ENCODE measurements at regions not wholly inside any gene's neighbourhood (a gene's known extent, or its start where the extent isn't known, plus 50 kb on each side); places are given as distances from the start of the nearest gene placed in this dataset.

DNA sequence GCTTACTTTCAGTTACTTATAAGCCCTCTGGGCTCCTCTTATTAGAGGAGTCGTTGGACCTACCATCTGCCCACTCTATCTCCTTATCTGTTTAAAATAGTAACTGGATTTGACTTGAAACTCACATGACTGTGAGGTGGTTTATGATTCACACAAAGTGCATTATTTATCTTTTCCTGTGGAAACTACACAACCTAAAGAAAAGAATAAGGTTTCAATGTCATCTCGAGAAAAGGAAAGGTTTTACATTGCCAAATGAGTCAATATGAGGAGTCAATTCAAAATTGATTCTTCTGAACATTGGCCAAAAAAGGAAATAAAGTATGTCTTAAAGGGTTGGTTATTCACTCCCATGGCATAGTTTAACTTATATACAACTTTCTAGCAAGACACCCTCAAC is 225.0 kb upstream of the G2E3 start:
- H3K4me3 ChIP-seq (ENCODE audit: low read depth in 1 of 5, low read length in 5 of 5) = no peak overlapping the region
- H3K9ac ChIP-seq (ENCODE audit: low read length in 5 of 5) = no peak overlapping the region
- no peaks in the 10 kb centered on the region for H3K36me3 ChIP-seq (ENCODE audit: control insufficient read depth in 5 of 5, insufficient read depth in 5 of 5, low read length in 5 of 5)
- H3K27me3 ChIP-seq (ENCODE audit: control insufficient read depth in 5 of 5, insufficient read depth in 4 of 5, low read length in 5 of 5) = no peaks in the 10 kb centered on the region
- no peaks in the 10 kb centered on the region for H3K4me1 ChIP-seq (ENCODE audit: control insufficient read depth in 5 of 5, insufficient read depth in 5 of 5, low read length in 5 of 5)
- no peak overlapping the region for H3K27ac ChIP-seq (ENCODE audit: low read depth, low read length)
- no peaks in the 10 kb centered on the region for H3K9me3 ChIP-seq (ENCODE audit: control insufficient read depth in 5 of 5, low read length in 5 of 5)

DNA sequence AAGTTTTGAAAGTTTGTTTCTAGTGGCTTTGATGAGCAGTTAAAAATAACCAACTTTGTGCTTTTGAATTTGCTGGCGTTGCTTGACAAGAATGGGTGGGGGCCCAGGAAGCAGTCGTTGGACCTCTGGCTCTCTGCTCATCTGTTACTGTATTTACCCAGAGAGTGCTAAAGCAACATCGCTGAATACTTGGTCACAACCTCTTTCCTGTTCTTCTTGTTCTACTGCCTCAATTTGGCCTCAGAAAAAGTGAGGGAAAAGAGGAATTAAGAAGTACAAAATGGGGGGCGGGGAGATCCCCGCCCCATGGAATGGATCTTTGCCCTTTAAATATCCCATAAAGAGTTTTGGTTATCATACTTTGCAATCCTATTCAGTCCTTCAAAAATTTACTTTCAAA is 221.5 kb upstream of the G2E3 start:
- no peak overlapping the region for H3K4me3 ChIP-seq (ENCODE audit: low read depth in 1 of 5, low read length in 5 of 5)

GRCh38 chr14:30339311-30339901 is 219.6 kb upstream of the G2E3 start:
- H3K9ac ChIP-seq (ENCODE audit: low read length in 5 of 5) = no peak overlapping the region
- H3K4me3 ChIP-seq (ENCODE audit: low read depth in 1 of 5, low read length in 5 of 5) = no peak overlapping the region
- no peak overlapping the region for H3K27ac ChIP-seq (ENCODE audit: low read depth, low read length)
- no peaks in the 10 kb centered on the region for H3K4me1 ChIP-seq (ENCODE audit: control insufficient read depth in 5 of 5, insufficient read depth in 5 of 5, low read length in 5 of 5)
- no peaks in the 10 kb centered on the region for H3K9me3 ChIP-seq (ENCODE audit: control insufficient read depth in 5 of 5, low read length in 5 of 5)
- H3K27me3 ChIP-seq (ENCODE audit: control insufficient read depth in 5 of 5, insufficient read depth in 4 of 5, low read length in 5 of 5) = no peaks in the 10 kb centered on the region
- H3K36me3 ChIP-seq (ENCODE audit: control insufficient read depth in 5 of 5, insufficient read depth in 5 of 5, low read length in 5 of 5) = no peaks in the 10 kb centered on the region

More for the DNA sequence above, 221.5 kb upstream of the G2E3 start:
- H3K27me3 ChIP-seq (ENCODE audit: control insufficient read depth in 5 of 5, insufficient read depth in 4 of 5, low read length in 5 of 5) = no peaks in the 10 kb centered on the region
- no peaks in the 10 kb centered on the region for H3K9me3 ChIP-seq (ENCODE audit: control insufficient read depth in 5 of 5, low read length in 5 of 5)
- H3K9ac ChIP-seq (ENCODE audit: low read length in 5 of 5) = no peak overlapping the region
- H3K36me3 ChIP-seq (ENCODE audit: control insufficient read depth in 5 of 5, insufficient read depth in 5 of 5, low read length in 5 of 5) = no peaks in the 10 kb centered on the region
- H3K27ac ChIP-seq (ENCODE audit: low read depth, low read length) = no peak overlapping the region
- no peaks in the 10 kb centered on the region for H3K4me1 ChIP-seq (ENCODE audit: control insufficient read depth in 5 of 5, insufficient read depth in 5 of 5, low read length in 5 of 5)

DNA sequence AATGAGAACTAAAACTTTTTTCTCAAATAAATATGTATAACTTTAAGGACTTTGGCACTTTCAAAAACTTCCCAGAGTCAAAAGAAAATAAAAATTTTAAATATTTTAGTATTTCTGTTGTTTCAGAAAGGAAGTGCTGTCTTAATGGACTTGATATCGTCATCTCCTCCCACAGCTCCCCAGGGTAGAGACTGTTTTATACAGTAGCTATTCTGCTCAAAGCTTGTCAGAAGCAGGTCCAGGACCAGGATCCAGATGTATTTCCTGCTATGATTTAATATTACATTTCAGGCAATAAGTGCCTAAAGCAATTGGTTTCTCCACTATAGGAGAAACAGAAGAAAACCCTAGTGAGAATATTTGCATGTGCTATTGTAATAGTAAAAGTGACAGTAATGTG is 218.5 kb upstream of the G2E3 start:
- Histone ChIP-seq H3K4me1 (ENCODE audit: control insufficient read depth in 5 of 5, insufficient read depth in 5 of 5, low read length in 5 of 5) (no peaks in the 10 kb centered on the region), H3K27ac (ENCODE audit: low read depth, low read length) (no peak overlapping the region), H3K9me3 (ENCODE audit: control insufficient read depth in 5 of 5, low read length in 5 of 5) (peaks cover 0 to 3% (median 0%) of the 10 kb centered on the region in 5 donors)

DNA sequence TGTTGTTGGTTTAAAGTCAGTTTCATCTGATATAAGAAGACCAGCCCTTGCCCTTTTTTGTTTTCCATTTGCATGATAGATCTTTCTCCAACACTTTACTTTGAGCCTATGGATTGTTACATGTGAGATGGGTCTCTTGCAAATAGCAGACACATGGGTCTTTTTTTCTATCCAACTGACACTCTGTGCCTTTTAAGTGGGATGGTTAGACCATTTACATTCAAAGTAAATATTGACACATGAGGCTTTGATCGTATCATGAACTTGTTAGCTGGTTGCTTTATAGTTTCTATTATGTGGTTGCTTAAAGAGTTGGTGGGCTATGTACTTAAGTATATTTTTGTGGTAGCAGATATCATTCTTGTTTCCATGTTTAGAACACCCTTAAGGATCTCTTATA is 213.4 kb upstream of the G2E3 start:
- Histone ChIP-seq H3K4me1 (ENCODE audit: control insufficient read depth in 5 of 5, insufficient read depth in 5 of 5, low read length in 5 of 5) (no peaks in the 10 kb centered on the region), H3K4me3 (ENCODE audit: low read depth in 1 of 5, low read length in 5 of 5) (no peak overlapping the region), H3K9ac (ENCODE audit: low read length in 5 of 5) (no peak overlapping the region), H3K27ac (ENCODE audit: low read depth, low read length) (no peak overlapping the region), H3K9me3 (ENCODE audit: control insufficient read depth in 5 of 5, low read length in 5 of 5) (peaks cover 0 to 3% (median 0%) of the 10 kb centered on the region in 5 donors), H3K36me3 (ENCODE audit: control insufficient read depth in 5 of 5, insufficient read depth in 5 of 5, low read length in 5 of 5) (no peaks in the 10 kb centered on the region), H3K27me3 (ENCODE audit: control insufficient read depth in 5 of 5, insufficient read depth in 4 of 5, low read length in 5 of 5) (no peaks in the 10 kb centered on the region)

More for the DNA sequence above, 218.5 kb upstream of the G2E3 start:
- Histone ChIP-seq H3K27me3 (ENCODE audit: control insufficient read depth in 5 of 5, insufficient read depth in 4 of 5, low read length in 5 of 5) (no peaks in the 10 kb centered on the region), H3K36me3 (ENCODE audit: control insufficient read depth in 5 of 5, insufficient read depth in 5 of 5, low read length in 5 of 5) (no peaks in the 10 kb centered on the region), H3K4me3 (ENCODE audit: low read depth in 1 of 5, low read length in 5 of 5) (no peak overlapping the region), H3K9ac (ENCODE audit: low read length in 5 of 5) (no peak overlapping the region)

GRCh38 chr14:30348445-30348844 is 210.5 kb upstream of the G2E3 start:
- Histone ChIP-seq H3K9ac (ENCODE audit: low read length in 5 of 5) (no peak overlapping the region), H3K27me3 (ENCODE audit: control insufficient read depth in 5 of 5, insufficient read depth in 4 of 5, low read length in 5 of 5) (no peaks in the 10 kb centered on the region), H3K36me3 (ENCODE audit: control insufficient read depth in 5 of 5, insufficient read depth in 5 of 5, low read length in 5 of 5) (no peaks in the 10 kb centered on the region), H3K4me1 (ENCODE audit: control insufficient read depth in 5 of 5, insufficient read depth in 5 of 5, low read length in 5 of 5) (no peaks in the 10 kb centered on the region), H3K4me3 (ENCODE audit: low read depth in 1 of 5, low read length in 5 of 5) (no peak overlapping the region), H3K9me3 (ENCODE audit: control insufficient read depth in 5 of 5, low read length in 5 of 5) (peaks cover 0 to 3% (median 0%) of the 10 kb centered on the region in 5 donors), H3K27ac (ENCODE audit: low read depth, low read length) (no peak overlapping the region)

DNA sequence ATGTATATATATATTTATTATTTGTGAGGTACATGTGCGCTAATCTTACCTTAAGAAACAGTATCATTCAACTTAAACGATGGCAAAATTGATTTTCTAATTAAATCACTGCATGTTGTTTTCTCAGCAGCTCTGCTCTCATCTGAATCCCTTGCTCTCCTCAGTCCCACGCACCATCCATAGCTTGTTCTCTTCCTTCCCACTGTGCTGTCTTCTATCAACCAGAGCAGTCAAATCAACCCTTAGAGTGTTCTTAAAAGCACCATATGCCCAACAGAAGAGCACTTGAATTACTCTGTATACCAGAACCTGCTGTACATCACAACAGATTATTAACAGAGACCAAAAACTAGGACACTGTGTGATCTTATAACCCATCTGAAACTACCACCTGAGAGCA is 209.4 kb upstream of the G2E3 start:
- H3K4me3 ChIP-seq (ENCODE audit: low read depth in 1 of 5, low read length in 5 of 5) = no peak overlapping the region
- no peaks in the 10 kb centered on the region for H3K36me3 ChIP-seq (ENCODE audit: control insufficient read depth in 5 of 5, insufficient read depth in 5 of 5, low read length in 5 of 5)
- H3K9ac ChIP-seq (ENCODE audit: low read length in 5 of 5) = no peak overlapping the region
- no peaks in the 10 kb centered on the region for H3K4me1 ChIP-seq (ENCODE audit: control insufficient read depth in 5 of 5, insufficient read depth in 5 of 5, low read length in 5 of 5)
- no peaks in the 10 kb centered on the region for H3K27me3 ChIP-seq (ENCODE audit: control insufficient read depth in 5 of 5, insufficient read depth in 4 of 5, low read length in 5 of 5)
- peaks cover 0 to 3% (median 0%) of the 10 kb centered on the region in 5 donors for H3K9me3 ChIP-seq (ENCODE audit: control insufficient read depth in 5 of 5, low read length in 5 of 5)
- no peak overlapping the region for H3K27ac ChIP-seq (ENCODE audit: low read depth, low read length)

- Histone ChIP-seq H3K27me3 (ENCODE audit: control insufficient read depth in 5 of 5, insufficient read depth in 4 of 5, low read length in 5 of 5) (no peaks in the 10 kb centered on the region), H3K9me3 (ENCODE audit: control insufficient read depth in 5 of 5, low read length in 5 of 5) (no peaks in the 10 kb centered on the region), H3K27ac (ENCODE audit: low read depth, low read length) (no peak overlapping the region), H3K9ac (ENCODE audit: low read length in 5 of 5) (no peak overlapping the region), H3K4me1 (ENCODE audit: control insufficient read depth in 5 of 5, insufficient read depth in 5 of 5, low read length in 5 of 5) (no peaks in the 10 kb centered on the region), H3K4me3 (ENCODE audit: low read depth in 1 of 5, low read length in 5 of 5) (no peak overlapping the region), H3K36me3 (ENCODE audit: control insufficient read depth in 5 of 5, insufficient read depth in 5 of 5, low read length in 5 of 5) (no peaks in the 10 kb centered on the region)
Measured at GRCh38 chr14:30354439-30354838, 204.5 kb upstream of the G2E3 start.

DNA sequence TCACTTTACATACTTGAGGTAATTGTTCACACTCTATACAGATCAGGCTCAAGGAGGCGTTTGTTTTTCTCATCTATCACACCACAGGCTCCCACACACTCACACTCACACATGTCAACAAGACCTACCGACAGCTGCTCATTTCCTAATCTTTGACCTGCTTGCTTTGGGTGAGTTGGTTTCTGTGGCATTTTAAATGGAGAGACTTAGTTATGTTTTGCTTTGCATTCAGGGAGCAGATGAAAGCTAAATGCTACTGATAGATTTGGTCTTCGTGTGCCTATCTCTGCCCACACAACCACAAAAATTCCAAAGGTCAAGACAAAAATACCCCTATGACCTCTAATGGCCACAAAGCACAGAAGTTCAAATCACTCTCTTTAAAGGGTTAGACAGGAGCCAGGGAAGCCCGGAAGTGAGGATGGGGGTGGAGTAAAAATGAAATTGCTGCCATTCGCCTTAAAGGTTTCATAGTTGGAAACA is 203.5 kb upstream of the G2E3 start:
- Histone ChIP-seq H3K36me3 (ENCODE audit: control insufficient read depth in 5 of 5, insufficient read depth in 5 of 5, low read length in 5 of 5) (no peaks in the 10 kb centered on the region), H3K4me3 (ENCODE audit: low read depth in 1 of 5, low read length in 5 of 5) (no peak overlapping the region), H3K9ac (ENCODE audit: low read length in 5 of 5) (no peak overlapping the region), H3K27ac (ENCODE audit: low read depth, low read length) (no peak overlapping the region), H3K27me3 (ENCODE audit: control insufficient read depth in 5 of 5, insufficient read depth in 4 of 5, low read length in 5 of 5) (no peaks in the 10 kb centered on the region), H3K4me1 (ENCODE audit: control insufficient read depth in 5 of 5, insufficient read depth in 5 of 5, low read length in 5 of 5) (no peaks in the 10 kb centered on the region), H3K9me3 (ENCODE audit: control insufficient read depth in 5 of 5, low read length in 5 of 5) (no peaks in the 10 kb centered on the region)

DNA sequence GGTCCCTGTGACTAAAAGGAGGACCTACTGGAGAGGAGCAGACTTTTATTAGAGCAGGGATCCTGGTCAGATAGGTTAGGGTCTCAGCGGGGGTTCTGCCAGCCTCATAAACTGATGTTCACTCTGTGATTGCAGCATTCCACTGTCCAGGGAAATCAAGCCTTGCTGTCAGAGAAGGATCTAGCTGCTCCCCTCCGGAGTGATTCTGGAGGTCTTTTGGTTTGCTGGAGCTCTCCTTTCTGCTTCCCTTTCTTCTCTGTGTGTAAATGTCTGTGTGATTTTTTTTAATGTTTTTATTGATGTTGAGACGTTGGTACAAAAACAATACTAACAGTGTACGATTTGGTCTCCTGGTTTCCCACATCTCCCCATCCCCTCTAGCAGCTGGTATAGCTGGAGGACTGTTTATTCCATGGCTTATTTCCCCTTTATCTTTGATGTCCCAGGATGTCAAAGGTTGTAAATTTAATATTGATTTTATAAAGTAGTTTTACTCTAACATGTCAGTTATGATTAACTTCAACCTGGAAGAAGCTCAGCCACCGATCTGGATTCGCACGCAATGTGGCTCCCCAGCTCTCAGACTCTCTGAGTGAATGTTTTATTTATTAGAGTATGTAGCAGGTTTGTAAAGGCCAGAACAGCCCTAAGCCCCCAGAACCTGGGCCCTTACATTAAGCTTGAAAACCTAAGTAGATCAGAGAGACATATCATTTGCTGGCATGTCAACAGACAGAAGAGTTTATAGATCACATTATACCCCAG is 202.3 kb upstream of the G2E3 start:
- Histone ChIP-seq H3K4me3 (ENCODE audit: low read depth in 1 of 5, low read length in 5 of 5) (no peak overlapping the region), H3K4me1 (ENCODE audit: control insufficient read depth in 5 of 5, insufficient read depth in 5 of 5, low read length in 5 of 5) (no peaks in the 10 kb centered on the region), H3K9ac (ENCODE audit: low read length in 5 of 5) (no peak overlapping the region), H3K9me3 (ENCODE audit: control insufficient read depth in 5 of 5, low read length in 5 of 5) (no peaks in the 10 kb centered on the region), H3K27me3 (ENCODE audit: control insufficient read depth in 5 of 5, insufficient read depth in 4 of 5, low read length in 5 of 5) (no peaks in the 10 kb centered on the region), H3K36me3 (ENCODE audit: control insufficient read depth in 5 of 5, insufficient read depth in 5 of 5, low read length in 5 of 5) (no peaks in the 10 kb centered on the region), H3K27ac (ENCODE audit: low read depth, low read length) (no peak overlapping the region)

All from subcutaneous abdominal adipose tissue (tissue), 5 donors.